ENCODE measurements at regions not wholly inside any gene's neighbourhood (a gene's known extent, or its start where the extent isn't known, plus 50 kb on each side); places are given as distances from the start of the nearest gene placed in this dataset.
"Not testable (repeated sequence)": the region's sequence is repeated elsewhere in the genome, so short reads cannot be mapped to it uniquely, and the experiment has no call there.

DNA sequence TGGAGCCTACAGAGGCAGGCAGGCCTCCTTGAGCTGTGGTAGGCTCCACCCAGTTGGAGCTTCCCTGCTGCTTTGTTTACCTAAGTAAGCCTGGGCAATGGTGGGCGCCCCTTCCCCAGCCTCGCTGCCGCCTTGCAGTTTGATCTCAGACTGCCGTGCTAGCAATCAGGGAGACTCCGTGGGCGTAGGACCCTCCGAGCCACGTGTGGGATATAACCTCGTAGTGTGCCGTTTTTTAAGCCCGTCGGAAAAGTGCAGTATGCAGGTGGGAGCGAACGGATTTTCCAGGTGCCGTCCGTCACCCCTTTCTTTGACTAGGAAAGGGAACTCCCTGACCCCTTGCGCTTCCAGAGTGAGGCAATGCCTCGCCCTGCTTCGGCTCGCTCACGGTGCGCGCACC lies 176.9 kb downstream of the TTC6 start:
- not testable (repeated sequence) for H3K4me1 ChIP-seq (ENCODE audit: control insufficient read depth in 1 of 2, insufficient read depth in 2 of 2, low read length in 2 of 2); H3K27ac ChIP-seq (ENCODE audit: low read length); H3K4me3 ChIP-seq (ENCODE audit: low read depth in 1 of 2, low read length in 2 of 2); H3K36me3 ChIP-seq (ENCODE audit: control insufficient read depth in 1 of 2, insufficient read depth in 2 of 2, low read length in 2 of 2); H3K27me3 ChIP-seq (ENCODE audit: low read depth, low read length); H3K9me3 ChIP-seq (ENCODE audit: control insufficient read depth in 1 of 2, low read length in 2 of 2)

GRCh38 chr14:37776791-37777499 lies 181.5 kb downstream of the TTC6 start:
- Histone ChIP-seq H3K36me3 (ENCODE audit: control insufficient read depth in 1 of 2, insufficient read depth in 2 of 2, low read length in 2 of 2) (no peaks in the 10 kb centered on the region), H3K9me3 (ENCODE audit: control insufficient read depth in 1 of 2, low read length in 2 of 2) (peaks cover 0 to 15% of the 10 kb centered on the region in 2 donors), H3K27me3 (ENCODE audit: low read depth, low read length) (no peaks in the 10 kb centered on the region), H3K4me1 (ENCODE audit: control insufficient read depth in 1 of 2, insufficient read depth in 2 of 2, low read length in 2 of 2) (no peaks in the 10 kb centered on the region), H3K4me3 (ENCODE audit: low read depth in 1 of 2, low read length in 2 of 2) (no peak overlapping the region), H3K27ac (ENCODE audit: low read length) (no peak overlapping the region)

GRCh38 chr14:37778135-37778943 lies 182.9 kb downstream of the TTC6 start:
- Histone ChIP-seq H3K9me3 (ENCODE audit: control insufficient read depth in 1 of 2, low read length in 2 of 2) (peaks cover 0 to 14% of the 10 kb centered on the region in 2 donors), H3K4me1 (ENCODE audit: control insufficient read depth in 1 of 2, insufficient read depth in 2 of 2, low read length in 2 of 2) (no peaks in the 10 kb centered on the region), H3K4me3 (ENCODE audit: low read depth in 1 of 2, low read length in 2 of 2) (no peak overlapping the region), H3K36me3 (ENCODE audit: control insufficient read depth in 1 of 2, insufficient read depth in 2 of 2, low read length in 2 of 2) (no peaks in the 10 kb centered on the region), H3K27ac (ENCODE audit: low read length) (no peak overlapping the region), H3K27me3 (ENCODE audit: low read depth, low read length) (no peaks in the 10 kb centered on the region)

DNA sequence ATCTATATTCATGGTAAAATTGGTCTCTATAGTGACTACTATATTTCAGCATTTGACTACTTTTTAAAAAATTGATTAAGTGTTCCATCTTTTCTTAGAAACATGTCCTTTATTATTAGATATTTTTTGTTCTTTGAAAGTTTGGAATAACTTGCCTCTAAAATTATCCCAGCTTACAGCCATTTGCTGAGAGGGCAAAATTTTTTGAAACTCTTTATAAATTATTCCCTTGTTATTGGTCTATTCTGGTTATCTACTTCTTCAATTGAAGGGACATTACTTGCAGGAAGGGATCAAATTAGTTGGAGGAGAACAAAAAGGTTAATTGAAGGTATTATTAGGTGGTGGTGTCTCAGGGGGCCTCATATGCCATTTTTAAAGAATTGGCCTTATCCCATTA lies 184.1 kb downstream of the TTC6 start:
- no peaks in the 10 kb centered on the region for H3K36me3 ChIP-seq (ENCODE audit: control insufficient read depth in 1 of 2, insufficient read depth in 2 of 2, low read length in 2 of 2)
- no peaks in the 10 kb centered on the region for H3K27me3 ChIP-seq (ENCODE audit: low read depth, low read length)
- no peaks in the 10 kb centered on the region for H3K4me1 ChIP-seq (ENCODE audit: control insufficient read depth in 1 of 2, insufficient read depth in 2 of 2, low read length in 2 of 2)
- peaks cover 0 to 8% of the 10 kb centered on the region in 2 donors for H3K9me3 ChIP-seq (ENCODE audit: control insufficient read depth in 1 of 2, low read length in 2 of 2)
- H3K4me3 ChIP-seq (ENCODE audit: low read depth in 1 of 2, low read length in 2 of 2), result no peak overlapping the region
- H3K27ac ChIP-seq (ENCODE audit: low read length), result no peak overlapping the region

GRCh38 chr14:37780731-37781130 lies 185.3 kb downstream of the TTC6 start:
- not testable (repeated sequence) for H3K27me3 ChIP-seq (ENCODE audit: low read depth, low read length); H3K4me3 ChIP-seq (ENCODE audit: low read depth in 1 of 2, low read length in 2 of 2); H3K4me1 ChIP-seq (ENCODE audit: control insufficient read depth in 1 of 2, insufficient read depth in 2 of 2, low read length in 2 of 2); H3K27ac ChIP-seq (ENCODE audit: low read length); H3K9me3 ChIP-seq (ENCODE audit: control insufficient read depth in 1 of 2, low read length in 2 of 2); H3K36me3 ChIP-seq (ENCODE audit: control insufficient read depth in 1 of 2, insufficient read depth in 2 of 2, low read length in 2 of 2)

DNA sequence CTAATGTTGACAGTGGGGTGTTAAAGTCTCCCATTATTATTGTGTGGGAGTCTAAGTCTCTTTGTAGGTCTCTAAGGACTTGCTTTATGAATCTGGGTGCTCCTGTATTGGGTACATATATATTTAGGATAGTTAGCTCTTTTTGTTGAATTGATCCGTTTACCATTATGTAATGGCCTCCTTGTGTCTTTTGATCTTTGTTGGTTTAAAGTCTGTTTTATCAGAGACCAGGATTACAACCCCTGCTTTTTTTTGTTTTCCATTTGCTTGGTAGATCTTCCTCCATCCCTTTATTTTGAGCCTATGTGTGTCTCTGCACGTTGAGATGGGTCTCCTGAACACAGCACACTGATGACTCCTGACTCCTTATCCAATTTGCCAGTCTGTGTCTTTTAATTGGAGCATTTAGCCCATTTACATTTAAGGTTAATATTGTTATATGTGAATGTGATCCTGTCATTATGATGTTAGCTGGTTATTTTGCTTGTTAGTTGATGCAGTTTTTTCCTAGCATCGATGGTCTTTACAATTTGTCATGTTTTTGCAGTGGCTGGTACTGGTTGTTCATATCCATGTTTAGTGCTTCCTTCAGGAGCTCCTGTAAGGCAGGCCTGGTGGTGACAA lies 188.9 kb downstream of the TTC6 start:
- not testable (repeated sequence) for H3K27me3 ChIP-seq (ENCODE audit: low read depth, low read length); H3K36me3 ChIP-seq (ENCODE audit: control insufficient read depth in 1 of 2, insufficient read depth in 2 of 2, low read length in 2 of 2); H3K27ac ChIP-seq (ENCODE audit: low read length); H3K4me1 ChIP-seq (ENCODE audit: control insufficient read depth in 1 of 2, insufficient read depth in 2 of 2, low read length in 2 of 2); H3K4me3 ChIP-seq (ENCODE audit: low read depth in 1 of 2, low read length in 2 of 2); H3K9me3 ChIP-seq (ENCODE audit: control insufficient read depth in 1 of 2, low read length in 2 of 2)

- not testable (repeated sequence) for H3K4me1 ChIP-seq (ENCODE audit: control insufficient read depth in 1 of 2, insufficient read depth in 2 of 2, low read length in 2 of 2); H3K27me3 ChIP-seq (ENCODE audit: low read depth, low read length); H3K4me3 ChIP-seq (ENCODE audit: low read depth in 1 of 2, low read length in 2 of 2); H3K36me3 ChIP-seq (ENCODE audit: control insufficient read depth in 1 of 2, insufficient read depth in 2 of 2, low read length in 2 of 2); H3K9me3 ChIP-seq (ENCODE audit: control insufficient read depth in 1 of 2, low read length in 2 of 2); H3K27ac ChIP-seq (ENCODE audit: low read length)
These were observed 189.4 kb downstream of the TTC6 start for GRCh38 chr14:37784827-37785223.

GRCh38 chr14:37785298-37785697 lies 189.9 kb downstream of the TTC6 start:
- not testable (repeated sequence) for H3K36me3 ChIP-seq (ENCODE audit: control insufficient read depth in 1 of 2, insufficient read depth in 2 of 2, low read length in 2 of 2); H3K27me3 ChIP-seq (ENCODE audit: low read depth, low read length); H3K4me3 ChIP-seq (ENCODE audit: low read depth in 1 of 2, low read length in 2 of 2); H3K9me3 ChIP-seq (ENCODE audit: control insufficient read depth in 1 of 2, low read length in 2 of 2); H3K4me1 ChIP-seq (ENCODE audit: control insufficient read depth in 1 of 2, insufficient read depth in 2 of 2, low read length in 2 of 2); H3K27ac ChIP-seq (ENCODE audit: low read length)

DNA sequence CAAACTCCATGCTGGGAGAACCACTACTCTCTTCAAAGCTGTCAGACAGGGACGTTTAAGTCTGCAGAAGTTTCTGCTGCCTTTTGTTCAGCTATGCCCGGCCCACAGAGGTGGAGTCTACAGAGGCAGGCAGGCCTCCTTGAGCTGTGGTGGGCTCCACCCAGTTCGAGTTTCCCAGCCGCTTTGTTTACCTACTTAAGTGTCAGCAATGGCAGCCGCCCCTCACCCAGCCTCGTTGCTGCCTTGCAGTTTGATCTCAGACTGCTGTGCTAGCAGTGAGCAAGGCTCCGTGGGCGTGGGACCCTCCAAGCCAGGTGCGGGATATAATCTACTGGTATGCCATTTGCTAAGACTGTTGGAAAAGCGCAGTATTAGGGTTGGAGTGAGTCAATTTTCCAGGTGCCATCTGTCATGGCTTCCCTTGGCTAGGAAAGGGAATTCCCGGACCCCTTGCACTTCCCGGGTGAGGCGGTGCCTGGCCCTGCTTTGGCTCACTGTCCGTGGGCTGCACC lies 190.7 kb downstream of the TTC6 start:
- H3K4me1 ChIP-seq (ENCODE audit: control insufficient read depth in 1 of 2, insufficient read depth in 2 of 2, low read length in 2 of 2); H3K4me3 ChIP-seq (ENCODE audit: low read depth in 1 of 2, low read length in 2 of 2); H3K27ac ChIP-seq (ENCODE audit: low read length); H3K36me3 ChIP-seq (ENCODE audit: control insufficient read depth in 1 of 2, insufficient read depth in 2 of 2, low read length in 2 of 2); H3K9me3 ChIP-seq (ENCODE audit: control insufficient read depth in 1 of 2, low read length in 2 of 2); H3K27me3 ChIP-seq (ENCODE audit: low read depth, low read length): not testable (repeated sequence)

DNA sequence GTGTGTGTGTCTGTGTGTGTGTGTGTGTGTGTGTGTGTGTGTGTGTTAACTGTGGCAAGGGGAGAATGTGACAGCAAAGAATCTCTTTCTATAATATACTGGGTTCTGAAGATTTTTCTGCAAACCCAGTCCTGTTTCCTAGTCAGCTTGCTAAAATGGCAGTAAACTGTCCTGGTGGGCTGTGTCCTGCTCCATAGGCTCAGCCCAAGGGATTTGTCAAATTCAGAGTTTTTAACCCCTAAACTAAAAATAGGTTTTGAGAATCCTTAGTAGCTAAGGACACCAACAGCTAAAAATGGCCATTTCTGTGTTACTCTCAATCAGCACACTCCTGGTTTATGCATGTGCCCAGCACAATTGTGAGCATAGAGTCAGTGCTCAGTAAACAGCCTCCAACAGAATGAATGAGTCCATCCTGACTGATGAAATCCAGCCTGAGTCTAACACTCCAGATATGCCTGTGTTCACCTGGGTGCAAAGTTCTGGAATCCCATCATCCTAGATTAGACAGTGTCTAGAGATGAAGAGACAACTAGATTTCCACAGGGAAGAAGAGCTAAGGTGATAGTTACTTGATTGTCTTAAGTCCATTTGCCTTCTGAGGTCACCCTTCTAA lies 192.6 kb downstream of the TTC6 start:
- no peak overlapping the region for H3K27ac ChIP-seq (ENCODE audit: low read length)
- no peaks in the 10 kb centered on the region for H3K36me3 ChIP-seq (ENCODE audit: control insufficient read depth in 1 of 2, insufficient read depth in 2 of 2, low read length in 2 of 2)
- H3K4me1 ChIP-seq (ENCODE audit: control insufficient read depth in 1 of 2, insufficient read depth in 2 of 2, low read length in 2 of 2), result no peaks in the 10 kb centered on the region
- no peak overlapping the region for H3K4me3 ChIP-seq (ENCODE audit: low read depth in 1 of 2, low read length in 2 of 2)
- no peaks in the 10 kb centered on the region for H3K9me3 ChIP-seq (ENCODE audit: control insufficient read depth in 1 of 2, low read length in 2 of 2)
- H3K27me3 ChIP-seq (ENCODE audit: low read depth, low read length), result no peaks in the 10 kb centered on the region

GRCh38 chr14:37791384-37792036 lies 196.1 kb downstream of the TTC6 start:
- H3K27ac ChIP-seq (ENCODE audit: low read length), result no peak overlapping the region

More at GRCh38 chr14:37791384-37792036, 196.1 kb downstream of the TTC6 start:
- no peaks in the 10 kb centered on the region for H3K9me3 ChIP-seq (ENCODE audit: control insufficient read depth in 1 of 2, low read length in 2 of 2)
- no peaks in the 10 kb centered on the region for H3K4me1 ChIP-seq (ENCODE audit: control insufficient read depth in 1 of 2, insufficient read depth in 2 of 2, low read length in 2 of 2)
- no peaks in the 10 kb centered on the region for H3K36me3 ChIP-seq (ENCODE audit: control insufficient read depth in 1 of 2, insufficient read depth in 2 of 2, low read length in 2 of 2)
- no peak overlapping the region for H3K4me3 ChIP-seq (ENCODE audit: low read depth in 1 of 2, low read length in 2 of 2)
- no peaks in the 10 kb centered on the region for H3K27me3 ChIP-seq (ENCODE audit: low read depth, low read length)

All from muscle layer of duodenum (tissue), 2 donors.